SU-DHL-6 (cell line): ENCODE measurements at regions not wholly inside any gene's neighbourhood (a gene's known extent, or its start where the extent isn't known, plus 50 kb on each side); places are given as distances from the start of the nearest gene placed in this dataset.

Source experiments
- H2AFZ ChIP-seq: fragments of 200-600 bp; sonication (generic); 2 replicates; pipeline ENCODE4 v1.6.1; 2014; ENCODE audit warnings: low read depth, mild to moderate bottlenecking, moderate library complexity, mixed read lengths, antibody characterized with exemption, low read length; ENCODE audit not compliant: severe bottlenecking
- H3F3A ChIP-seq: fragments of 200-600 bp; shearing (Covaris generic); 2 replicates; pipeline ENCODE4 v1.6.0; 2016; ENCODE audit warnings: antibody characterized with exemption, mild to moderate bottlenecking; ENCODE audit not compliant: insufficient read depth
- H3K27ac ChIP-seq: fragments of 200-600 bp; sonication (generic); 2 replicates; pipeline ENCODE4 v1.5.1; 2016; ENCODE audit warnings: low read depth, mild to moderate bottlenecking, low read length, moderate library complexity, mixed read lengths
- H3K27me3 ChIP-seq: fragments of 200-600 bp; sonication (generic), shearing (Covaris generic); 2 replicates; pipeline ENCODE4 v1.6.0; 2014; ENCODE audit warnings: mild to moderate bottlenecking, low read length
- H3K36me3 ChIP-seq: fragments of 200-600 bp; sonication (generic); 2 replicates; pipeline ENCODE4 v1.6.1; 2014; ENCODE audit warnings: mild to moderate bottlenecking, low read length, mixed read lengths
- H3K4me2 ChIP-seq: fragments of 300-600, 200-600 bp; shearing (Covaris generic), sonication (generic); 2 replicates; pipeline ENCODE4 v1.6.0; 2014; ENCODE audit warnings: low read length, low read depth, mild to moderate bottlenecking; ENCODE audit not compliant: poor library complexity, severe bottlenecking
- H3K4me3 ChIP-seq: fragments of 200-600 bp; sonication (generic); 2 replicates; pipeline ENCODE4 v1.5.1; 2014; ENCODE audit warnings: antibody characterized with exemption, low read length, mild to moderate bottlenecking, mixed read lengths; ENCODE audit not compliant: insufficient read depth, poor library complexity, severe bottlenecking
- H3K79me2 ChIP-seq: fragments of 200-600 bp; sonication (generic); 2 replicates; pipeline ENCODE4 v1.6.1; 2014; ENCODE audit warnings: mild to moderate bottlenecking, low read length, moderate library complexity; ENCODE audit not compliant: insufficient read depth
- H3K9ac ChIP-seq: fragments of 200-600 bp; sonication (generic); 2 replicates; pipeline ENCODE4 v1.7.0; 2014; ENCODE audit warnings: mild to moderate bottlenecking, low read length
- H3K9me2 ChIP-seq: fragments of 200-600 bp; sonication (generic); replicated peaks from 2 replicates; pipeline ENCODE4 v1.6.1; 2014; ENCODE audit warnings: low read length; ENCODE audit not compliant: insufficient read depth
- H3K9me3 ChIP-seq: fragments of 200-600 bp; sonication (generic); 2 replicates; pipeline ENCODE4 v1.6.1; 2014; ENCODE audit warnings: low read length, mixed read lengths; ENCODE audit not compliant: insufficient read depth
- H4K20me1 ChIP-seq: fragments of 200-600 bp; sonication (generic); 2 replicates; pipeline ENCODE4 v1.6.1; 2014; ENCODE audit warnings: low read depth, mild to moderate bottlenecking, antibody characterized with exemption, low read length, moderate library complexity, mixed read lengths
- EZH2phosphoT487 ChIP-seq: fragments of 200-600 bp; sonication (generic), shearing (Covaris generic); conservative IDR thresholded peaks from 2 replicates; pipeline ENCODE4 v1.6.1; 2018; ENCODE audit warnings: mild to moderate bottlenecking, antibody characterized with exemption, low read length, moderate library complexity, mixed read lengths
- TF ChIP-seq, protein P1 (sequence below): fragments of 200-600 bp; sonication (generic); IDR thresholded peaks from one replicate; pipeline ENCODE4 v1.5.1; 2017; ENCODE audit warnings: antibody characterized with exemption, mild to moderate bottlenecking, low read length, moderate library complexity; ENCODE audit not compliant: insufficient read depth, poor library complexity, severe bottlenecking

DNA sequence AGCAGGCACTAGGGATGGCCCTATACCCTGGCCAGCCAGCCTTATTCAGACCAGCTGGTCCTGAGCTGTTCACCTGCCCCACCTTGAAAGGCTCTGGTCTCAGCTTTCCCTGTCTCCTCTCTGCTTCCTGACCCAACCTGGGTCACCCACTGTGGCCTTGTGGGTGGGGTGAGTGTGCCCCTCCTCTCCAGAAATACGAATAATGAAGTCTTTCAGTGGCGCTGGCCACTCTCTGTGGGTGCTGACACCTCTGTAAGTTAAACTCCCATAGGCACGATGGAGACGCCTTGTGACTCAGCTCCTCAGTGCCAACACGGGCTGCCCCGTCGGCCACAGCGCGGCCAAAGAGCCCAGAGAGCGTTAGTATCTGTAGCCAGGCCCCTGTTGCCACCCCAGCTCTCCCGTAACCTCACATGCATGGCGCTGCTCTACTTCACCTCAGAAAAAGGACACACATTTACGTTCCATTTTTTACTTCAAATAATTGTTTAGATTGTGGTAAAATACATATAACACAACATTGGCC, 74.6 kb upstream of the SEPTIN5 start:
- Histone ChIP-seq H4K20me1 (no peaks in the 10 kb centered on the region), H3K27ac (no peak overlapping the region), H3K9me3 (no peaks in the 10 kb centered on the region), H2AFZ (no peak overlapping the region), H3K9ac (no peak overlapping the region), H3K27me3 (no peaks in the 10 kb centered on the region), H3F3A (no peaks in the 10 kb centered on the region), H3K79me2 (no peaks in the 10 kb centered on the region), H3K9me2 (no peaks in the 10 kb centered on the region), H3K36me3 (no peaks in the 10 kb centered on the region), H3K4me2 (no peak overlapping the region), H3K4me3 (no peak overlapping the region)
- TF ChIP-seq EZH2phosphoT487: no peak
- TF ChIP-seq, protein P1, sequence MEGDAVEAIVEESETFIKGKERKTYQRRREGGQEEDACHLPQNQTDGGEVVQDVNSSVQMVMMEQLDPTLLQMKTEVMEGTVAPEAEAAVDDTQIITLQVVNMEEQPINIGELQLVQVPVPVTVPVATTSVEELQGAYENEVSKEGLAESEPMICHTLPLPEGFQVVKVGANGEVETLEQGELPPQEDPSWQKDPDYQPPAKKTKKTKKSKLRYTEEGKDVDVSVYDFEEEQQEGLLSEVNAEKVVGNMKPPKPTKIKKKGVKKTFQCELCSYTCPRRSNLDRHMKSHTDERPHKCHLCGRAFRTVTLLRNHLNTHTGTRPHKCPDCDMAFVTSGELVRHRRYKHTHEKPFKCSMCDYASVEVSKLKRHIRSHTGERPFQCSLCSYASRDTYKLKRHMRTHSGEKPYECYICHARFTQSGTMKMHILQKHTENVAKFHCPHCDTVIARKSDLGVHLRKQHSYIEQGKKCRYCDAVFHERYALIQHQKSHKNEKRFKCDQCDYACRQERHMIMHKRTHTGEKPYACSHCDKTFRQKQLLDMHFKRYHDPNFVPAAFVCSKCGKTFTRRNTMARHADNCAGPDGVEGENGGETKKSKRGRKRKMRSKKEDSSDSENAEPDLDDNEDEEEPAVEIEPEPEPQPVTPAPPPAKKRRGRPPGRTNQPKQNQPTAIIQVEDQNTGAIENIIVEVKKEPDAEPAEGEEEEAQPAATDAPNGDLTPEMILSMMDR: no peak

DNA sequence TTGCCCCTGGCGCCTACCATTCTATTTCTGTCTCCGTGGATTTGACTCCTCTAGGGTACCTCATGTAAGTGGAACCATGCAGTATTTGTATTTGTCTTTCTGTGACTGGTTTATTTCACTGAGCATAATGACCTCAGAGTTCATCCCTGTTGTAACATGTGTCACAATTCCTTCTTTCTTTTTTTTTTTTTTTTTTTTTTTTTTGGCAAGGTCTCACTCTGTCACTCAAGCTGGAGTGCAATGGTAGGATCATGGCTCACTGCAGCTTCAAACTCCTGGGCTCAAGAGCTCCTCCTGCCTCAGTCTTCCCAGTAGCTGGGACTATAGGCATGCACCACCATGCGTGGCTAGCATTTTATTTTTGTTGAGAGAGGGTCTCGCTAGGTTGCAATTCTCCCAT, 74.0 kb upstream of the SEPTIN5 start:
- no peaks in the 10 kb centered on the region for H3K36me3 ChIP-seq
- TF ChIP-seq, protein P1: no peak
- no peak for TF ChIP-seq EZH2phosphoT487
- H4K20me1 ChIP-seq: no peaks in the 10 kb centered on the region
- H3K27me3 ChIP-seq: no peaks in the 10 kb centered on the region
- no peaks in the 10 kb centered on the region for H3K79me2 ChIP-seq
- H3K9ac ChIP-seq: no peak overlapping the region
- H3F3A ChIP-seq: no peaks in the 10 kb centered on the region
- no peak overlapping the region for H3K4me3 ChIP-seq
- no peak overlapping the region for H3K4me2 ChIP-seq
- no peak overlapping the region for H2AFZ ChIP-seq
- H3K27ac ChIP-seq: no peak overlapping the region
- H3K9me2 ChIP-seq: no peaks in the 10 kb centered on the region
- H3K9me3 ChIP-seq: no peaks in the 10 kb centered on the region

DNA sequence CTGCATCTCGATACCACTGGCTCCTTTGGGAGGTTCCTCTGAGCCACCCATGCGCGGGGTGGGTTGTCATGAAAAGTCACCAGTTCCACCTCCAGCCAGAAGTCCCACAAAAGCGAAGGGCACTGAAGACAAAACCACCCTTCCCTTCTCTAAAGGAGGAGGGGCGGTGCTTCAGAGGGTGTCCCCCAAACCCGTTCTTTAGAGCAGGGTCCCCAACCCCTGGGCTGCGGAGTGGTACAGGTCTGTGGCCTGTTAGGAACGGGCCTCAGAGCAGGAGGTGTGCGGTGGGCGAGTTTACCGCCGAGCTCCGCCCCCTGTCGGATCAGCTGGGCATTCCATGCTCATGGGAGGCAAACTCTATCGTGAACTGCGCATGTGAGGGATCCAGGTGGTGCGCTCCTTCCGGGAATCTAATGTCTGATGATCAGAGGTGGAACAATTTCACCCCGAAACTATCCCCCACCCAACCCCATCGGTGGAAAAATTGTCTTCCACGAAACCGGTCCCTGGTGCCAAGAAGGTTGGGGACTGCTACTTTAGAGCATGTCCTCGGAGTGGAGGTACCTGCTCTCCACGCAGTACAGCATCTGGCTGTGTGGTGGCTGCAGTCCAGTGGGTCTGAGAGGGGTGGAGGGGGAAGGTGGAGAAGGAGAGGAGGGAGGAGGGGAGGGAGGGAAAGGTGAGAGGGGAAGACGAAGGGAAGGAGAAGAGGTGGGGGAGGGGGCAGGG, 72.9 kb upstream of the SEPTIN5 start:
- H3K79me2 ChIP-seq: no peaks in the 10 kb centered on the region
- no peak overlapping the region for H2AFZ ChIP-seq
- H3K36me3 ChIP-seq: no peaks in the 10 kb centered on the region
- H3K9me2 ChIP-seq: no peaks in the 10 kb centered on the region
- H3K4me2 ChIP-seq: no peak overlapping the region
- no peak overlapping the region for H3K9ac ChIP-seq
- no peak for TF ChIP-seq EZH2phosphoT487
- TF ChIP-seq, protein P1: no peak
- no peaks in the 10 kb centered on the region for H3F3A ChIP-seq
- H3K27ac ChIP-seq: no peak overlapping the region
- no peaks in the 10 kb centered on the region for H3K9me3 ChIP-seq
- H4K20me1 ChIP-seq: no peaks in the 10 kb centered on the region
- H3K4me3 ChIP-seq: no peak overlapping the region
- H3K27me3 ChIP-seq: no peaks in the 10 kb centered on the region
